H9 (cell line): ENCODE measurements at regions not wholly inside any gene's neighbourhood (a gene's known extent, or its start where the extent isn't known, plus 50 kb on each side); places are given as distances from the start of the nearest gene placed in this dataset.

Source experiments
- DNase-seq: peaks from one replicate; pipeline ENCODE4 v3.0.0-alpha.2; 2017
- H2AFZ ChIP-seq: one replicate; pipeline ENCODE4 v1.6.1; 2013; ENCODE audit warnings: mild to moderate bottlenecking, low read length, control low read depth, moderate library complexity
- H2AK5ac ChIP-seq: 2 replicates; pipeline ENCODE4 v1.6.1; 2013; ENCODE audit warnings: low read length, control low read depth, mixed read lengths; ENCODE audit not compliant: insufficient read length
- H2BK120ac ChIP-seq: one replicate; pipeline ENCODE4 v1.6.1; 2013; ENCODE audit warnings: low read depth, mild to moderate bottlenecking, low read length, control low read depth, inconsistent platforms; ENCODE audit not compliant: poor library complexity, severe bottlenecking
- H2BK12ac ChIP-seq: 2 replicates; pipeline ENCODE4 v1.6.1; 2013; ENCODE audit warnings: low read length, control low read depth, mixed read lengths, low read depth; ENCODE audit not compliant: insufficient read length
- H2BK15ac ChIP-seq: 2 replicates; pipeline ENCODE4 v1.6.1; 2013; ENCODE audit warnings: low read depth, low read length, control low read depth
- H2BK20ac ChIP-seq: one replicate; pipeline ENCODE4 v1.6.1; 2013; ENCODE audit warnings: low read depth, mild to moderate bottlenecking, low read length, control low read depth, inconsistent platforms; ENCODE audit not compliant: poor library complexity, severe bottlenecking
- H2BK5ac ChIP-seq: 2 replicates; pipeline ENCODE4 v1.6.1; 2013; ENCODE audit warnings: low read length, control low read depth, mixed read lengths; ENCODE audit not compliant: insufficient read length
- H3K14ac ChIP-seq: 2 replicates; pipeline ENCODE4 v1.6.1; 2013; ENCODE audit warnings: low read length, control low read depth; ENCODE audit not compliant: insufficient read depth
- H3K18ac ChIP-seq: 2 replicates; pipeline ENCODE4 v1.6.1; 2013; ENCODE audit warnings: low read depth, mild to moderate bottlenecking, mixed read lengths, low read length, control low read depth; ENCODE audit not compliant: insufficient read length
- H3K23ac ChIP-seq: 2 replicates; pipeline ENCODE4 v1.6.1; 2013; ENCODE audit warnings: low read length, control low read depth, mixed read lengths, low read depth; ENCODE audit not compliant: insufficient read length
- H3K23me2 ChIP-seq: 2 replicates; pipeline ENCODE4 v1.6.1; 2013; ENCODE audit warnings: low read depth, mild to moderate bottlenecking, mixed read lengths, low read length, control low read depth; ENCODE audit not compliant: insufficient read length, poor library complexity, severe bottlenecking
- H3K27ac ChIP-seq: 2 replicates; pipeline ENCODE4 v1.5.1; 2013; ENCODE audit warnings: low read length, control low read depth, mixed read lengths, low read depth; ENCODE audit not compliant: insufficient read length
- H3K27me3 ChIP-seq: 2 replicates; pipeline ENCODE4 v1.6.1; 2013; ENCODE audit warnings: low read length, control low read depth, inconsistent platforms; ENCODE audit not compliant: insufficient read depth
- H3K4ac ChIP-seq: 2 replicates; pipeline ENCODE4 v1.6.1; 2013; ENCODE audit warnings: low read depth, mild to moderate bottlenecking, control low read depth, inconsistent platforms, low read length, moderate library complexity
- H3K4me1 ChIP-seq: 2 replicates; pipeline ENCODE4 v1.6.1; 2013; ENCODE audit warnings: low read length, control low read depth, inconsistent platforms; ENCODE audit not compliant: insufficient read depth
- H3K4me2 ChIP-seq: 2 replicates; pipeline ENCODE4 v1.6.1; 2013; ENCODE audit warnings: low read length, control low read depth, mixed read lengths; ENCODE audit not compliant: insufficient read length, insufficient read depth
- H3K56ac ChIP-seq: 2 replicates; pipeline ENCODE4 v1.6.1; 2013; ENCODE audit warnings: low read depth, mild to moderate bottlenecking, mixed read lengths, low read length, control low read depth; ENCODE audit not compliant: insufficient read length
- H3K79me1 ChIP-seq: 2 replicates; pipeline ENCODE4 v1.6.1; 2013; ENCODE audit warnings: low read depth, mild to moderate bottlenecking, moderate library complexity, low read length, control low read depth, inconsistent platforms; ENCODE audit not compliant: insufficient read depth, poor library complexity, severe bottlenecking
- H3K79me2 ChIP-seq: 2 replicates; pipeline ENCODE4 v1.6.1; 2013; ENCODE audit warnings: low read length, control low read depth, inconsistent platforms; ENCODE audit not compliant: insufficient read depth
- H3K9ac ChIP-seq: 2 replicates; pipeline ENCODE4 v1.6.1; 2013; ENCODE audit warnings: low read length, control low read depth, mixed read lengths; ENCODE audit not compliant: insufficient read length; ENCODE audit errors: extremely low read depth
- H3K9me3 ChIP-seq: one replicate; pipeline ENCODE4 v1.6.1; 2013; ENCODE audit warnings: low read depth, low read length, inconsistent platforms; ENCODE audit not compliant: control insufficient read depth
- H3T11ph ChIP-seq: one replicate; pipeline ENCODE4 v1.6.1; 2013; ENCODE audit warnings: mild to moderate bottlenecking, low read length, control low read depth, inconsistent platforms
- H4K20me1 ChIP-seq: one replicate; pipeline ENCODE4 v1.6.1; 2013; ENCODE audit not compliant: control insufficient read depth, insufficient read length, insufficient read depth
- H4K5ac ChIP-seq: 2 replicates; pipeline ENCODE4 v1.6.1; 2013; ENCODE audit warnings: low read depth, mild to moderate bottlenecking, mixed read lengths, low read length, control low read depth; ENCODE audit not compliant: insufficient read length
- H4K8ac ChIP-seq: replicated peaks from 2 replicates; pipeline ENCODE4 v1.6.1; 2013; ENCODE audit warnings: low read length, control low read depth, mixed read lengths, low read depth; ENCODE audit not compliant: insufficient read length
- H4K91ac ChIP-seq: 2 replicates; pipeline ENCODE4 v1.6.1; 2013; ENCODE audit warnings: low read depth, mild to moderate bottlenecking, moderate library complexity, mixed read lengths, low read length, control low read depth; ENCODE audit not compliant: insufficient read length
- H3K27ac Mint-ChIP-seq, 3 experiments: 2 replicates in 2 of 3; 3 replicates in 1 of 3; pipeline ENCODE4 v1.8.0; 2020 to 2021; ENCODE audit warnings: mixed read lengths in 3 of 3, mild to moderate bottlenecking in 1 of 3, moderate library complexity in 1 of 3
- H3K27me3 Mint-ChIP-seq: 2 replicates; pipeline ENCODE4 v1.8.0; 2021; ENCODE audit warnings: low read depth, mild to moderate bottlenecking, moderate library complexity, mixed read lengths
- H3K36me3 Mint-ChIP-seq, 3 experiments: 2 replicates in 2 of 3; 3 replicates in 1 of 3; pipeline ENCODE4 v1.8.0; 2020 to 2021; ENCODE audit warnings: low read depth in 3 of 3, mixed read lengths in 3 of 3; ENCODE audit not compliant: insufficient read depth in 1 of 3
- H3K4me1 Mint-ChIP-seq, 2 experiments: 2 replicates each; pipeline ENCODE4 v1.8.0; 2020; ENCODE audit warnings: mixed read lengths in 2 of 2
- H3K4me3 Mint-ChIP-seq, 2 experiments: 2 replicates in 1 of 2; 3 replicates in 1 of 2; pipeline ENCODE4 v1.8.0; 2020 to 2021; ENCODE audit warnings: mild to moderate bottlenecking in 2 of 2, mixed read lengths in 2 of 2, moderate library complexity in 1 of 2
- H3K9me3 Mint-ChIP-seq, 2 experiments: 2 replicates in 1 of 2; 3 replicates in 1 of 2; pipeline ENCODE4 v1.8.0; 2020; ENCODE audit warnings: mild to moderate bottlenecking in 2 of 2, mixed read lengths in 2 of 2, moderate library complexity in 1 of 2
- WGBS: extraction: QIAGEN DNeasy Blood & Tissue Kit; methylation state at CpG from one replicate; pipeline ENCODE4 v1.1.7; 2013; ENCODE audit warnings: missing lambda C conversion rate, low lambda C conversion rate, mixed read lengths; ENCODE audit not compliant: insufficient read length; ENCODE audit errors: extremely low coverage; 5-methylcytosine and 5-hydroxymethylcytosine counted together
- TF ChIP-seq, protein P1 (sequence below): fragments of 200-600 bp; sonication (generic); conservative IDR thresholded peaks from 3 replicates; pipeline ENCODE4 v1.8.0; 2021; ENCODE audit warnings: antibody characterized with exemption, mild to moderate bottlenecking

DNA sequence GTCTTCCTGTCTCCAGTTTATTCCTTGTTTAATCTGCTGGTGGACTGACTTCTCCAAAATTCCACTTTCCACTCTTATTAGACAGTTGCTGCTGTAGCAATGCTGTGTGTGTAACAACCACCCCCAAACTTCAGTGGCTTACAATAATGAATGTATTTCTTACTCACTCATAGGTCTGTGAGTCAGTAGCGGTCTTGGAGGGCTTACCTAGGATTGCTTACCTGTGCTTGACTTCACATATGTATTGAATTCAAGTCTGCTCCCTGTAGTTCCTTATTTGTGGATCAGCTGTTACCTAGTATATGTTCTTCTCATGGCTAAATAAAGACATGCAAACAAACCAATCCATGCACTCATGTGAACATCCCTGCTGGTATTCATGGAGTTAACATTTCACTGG, 224.6 kb downstream of the MAP2K6 start:
- H4K5ac ChIP-seq = no peak overlapping the region
- TF ChIP-seq, protein P1, sequence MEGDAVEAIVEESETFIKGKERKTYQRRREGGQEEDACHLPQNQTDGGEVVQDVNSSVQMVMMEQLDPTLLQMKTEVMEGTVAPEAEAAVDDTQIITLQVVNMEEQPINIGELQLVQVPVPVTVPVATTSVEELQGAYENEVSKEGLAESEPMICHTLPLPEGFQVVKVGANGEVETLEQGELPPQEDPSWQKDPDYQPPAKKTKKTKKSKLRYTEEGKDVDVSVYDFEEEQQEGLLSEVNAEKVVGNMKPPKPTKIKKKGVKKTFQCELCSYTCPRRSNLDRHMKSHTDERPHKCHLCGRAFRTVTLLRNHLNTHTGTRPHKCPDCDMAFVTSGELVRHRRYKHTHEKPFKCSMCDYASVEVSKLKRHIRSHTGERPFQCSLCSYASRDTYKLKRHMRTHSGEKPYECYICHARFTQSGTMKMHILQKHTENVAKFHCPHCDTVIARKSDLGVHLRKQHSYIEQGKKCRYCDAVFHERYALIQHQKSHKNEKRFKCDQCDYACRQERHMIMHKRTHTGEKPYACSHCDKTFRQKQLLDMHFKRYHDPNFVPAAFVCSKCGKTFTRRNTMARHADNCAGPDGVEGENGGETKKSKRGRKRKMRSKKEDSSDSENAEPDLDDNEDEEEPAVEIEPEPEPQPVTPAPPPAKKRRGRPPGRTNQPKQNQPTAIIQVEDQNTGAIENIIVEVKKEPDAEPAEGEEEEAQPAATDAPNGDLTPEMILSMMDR = no peak
- Mint-ChIP-seq H3K27ac (no peak overlapping the region), H3K36me3 (no peaks in the 10 kb centered on the region), H3K4me3 (no peak overlapping the region), H3K27me3 (no peaks in the 10 kb centered on the region), H3K9me3 (peaks cover 0 to 3% of the 10 kb centered on the region in 2 experiments; a peak in 1 of 5 replicates), H3K4me1 (no peaks in the 10 kb centered on the region)
- no peak overlapping the region for H3K14ac ChIP-seq
- no peaks in the 10 kb centered on the region for H3K4me1 ChIP-seq
- H3K4ac ChIP-seq = no peak overlapping the region
- H3K79me1 ChIP-seq = no peaks in the 10 kb centered on the region
- WGBS = no CpG with 5 or more reads among the region's 1 CpG
- H3K79me2 ChIP-seq = no peaks in the 10 kb centered on the region
- H3K9me3 ChIP-seq = no peaks in the 10 kb centered on the region
- no peak overlapping the region for H3T11ph ChIP-seq
- H4K91ac ChIP-seq = no peak overlapping the region
- no peak overlapping the region for H3K4me2 ChIP-seq
- no peak overlapping the region for H2BK120ac ChIP-seq
- no peak overlapping the region for H2AFZ ChIP-seq
- no peak overlapping the region for H2BK5ac ChIP-seq
- no peaks in the 10 kb centered on the region for H3K23me2 ChIP-seq
- no peak overlapping the region for H2AK5ac ChIP-seq
- no peak overlapping the region for H3K56ac ChIP-seq
- H3K18ac ChIP-seq = no peak overlapping the region
- no peaks in the 10 kb centered on the region for H3K27me3 ChIP-seq
- no peak overlapping the region for H3K27ac ChIP-seq
- H4K20me1 ChIP-seq = no peaks in the 10 kb centered on the region
- H3K9ac ChIP-seq = no peak overlapping the region
- H4K8ac ChIP-seq = no peak overlapping the region
- no peak overlapping the region for H3K23ac ChIP-seq
- DNase-seq = no peak
- no peak overlapping the region for H2BK20ac ChIP-seq
- no peak overlapping the region for H2BK15ac ChIP-seq
- H2BK12ac ChIP-seq = no peak overlapping the region
